Ecto neural progenitor cell (in vitro differentiated cells): ENCODE measurements at regions not wholly inside any gene's neighbourhood (a gene's known extent, or its start where the extent isn't known, plus 50 kb on each side); places are given as distances from the start of the nearest gene placed in this dataset.

Experiments
- DNase-seq: peaks from one replicate; pipeline ENCODE4 v3.0.0-alpha.2; 2018; ENCODE audit warnings: low spot score

GRCh38 chr14:104425763-104426646 is 153.6 kb upstream of the C14orf180 start:
- peak; percentile 44 for DNase-seq

- peak; percentile 43 for DNase-seq
These were observed 152.3 kb upstream of the C14orf180 start for GRCh38 chr14:104427131-104427851.

DNA sequence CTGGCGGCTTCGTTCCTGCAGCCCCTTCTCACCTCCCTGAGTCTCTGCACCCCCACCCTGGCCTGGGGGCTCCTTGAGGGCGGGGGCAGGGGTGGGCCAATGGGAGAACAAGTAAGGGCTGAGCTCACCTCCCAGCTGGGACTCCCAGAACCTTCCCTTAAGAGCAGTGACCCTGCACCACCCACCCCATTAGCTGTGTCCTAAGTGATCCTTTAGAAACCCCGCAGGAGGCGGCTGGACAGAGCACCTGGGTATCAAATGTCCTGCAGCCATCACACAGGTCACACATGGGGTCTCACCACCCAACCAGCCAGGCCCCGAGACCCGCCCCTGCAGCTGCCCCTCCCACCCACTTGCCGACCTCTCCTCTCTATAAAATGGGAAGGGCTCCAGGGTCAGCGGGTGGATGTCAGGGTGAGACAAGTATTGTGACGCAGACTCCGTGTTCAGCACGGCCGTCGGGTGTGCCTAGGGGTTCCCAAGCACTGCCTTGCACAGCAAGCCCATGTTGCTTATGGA is 151.2 kb upstream of the C14orf180 start:
- peak; percentile 40 for DNase-seq

DNA sequence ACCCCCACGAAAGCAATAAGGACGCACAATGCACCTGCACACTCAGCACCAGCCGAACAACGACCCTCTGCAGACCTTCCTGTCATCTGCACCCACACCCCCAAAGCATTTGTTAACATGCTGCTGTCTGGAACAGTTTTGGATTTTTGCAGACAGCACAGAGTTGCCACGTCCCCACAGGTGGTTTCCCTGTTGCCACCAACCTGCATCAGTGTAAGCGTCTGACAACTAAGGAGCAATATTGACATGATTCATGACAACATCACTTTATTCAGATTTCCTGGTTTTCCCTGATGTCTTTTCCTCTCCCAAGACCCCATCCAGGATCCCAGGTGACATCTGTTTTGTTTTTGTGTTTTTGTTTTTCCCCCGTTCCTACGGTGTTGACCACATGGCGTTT is 150.7 kb upstream of the C14orf180 start:
- no peak for DNase-seq

DNA sequence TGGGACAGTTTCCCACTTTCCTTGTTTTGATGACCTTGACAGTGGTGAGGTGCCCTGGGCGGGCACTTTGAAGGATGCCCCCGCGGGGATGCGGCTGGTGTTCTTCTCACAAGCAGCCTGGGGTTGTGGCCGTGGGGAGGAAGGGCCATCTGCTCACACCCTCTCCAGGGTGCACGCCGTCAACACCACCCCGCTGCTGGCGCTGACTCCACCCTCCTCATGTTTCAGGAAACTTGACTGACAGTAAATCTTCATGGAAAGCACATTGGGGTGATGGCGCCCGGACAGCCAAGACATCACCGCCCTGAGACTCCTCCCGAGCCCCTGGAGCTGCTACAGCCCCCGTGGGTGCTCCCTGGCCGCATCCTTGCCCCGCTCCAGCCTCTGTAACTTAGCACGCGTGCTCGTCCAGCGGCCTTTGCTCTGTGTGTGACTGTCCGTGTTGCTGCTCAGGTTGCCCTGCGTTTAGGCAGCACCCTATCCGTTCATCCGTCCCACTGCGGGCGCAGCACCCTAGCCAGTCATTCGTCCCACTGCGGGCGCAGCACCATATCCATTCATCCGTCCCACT is 150.2 kb upstream of the C14orf180 start:
- peak; percentile 45 for DNase-seq

DNA sequence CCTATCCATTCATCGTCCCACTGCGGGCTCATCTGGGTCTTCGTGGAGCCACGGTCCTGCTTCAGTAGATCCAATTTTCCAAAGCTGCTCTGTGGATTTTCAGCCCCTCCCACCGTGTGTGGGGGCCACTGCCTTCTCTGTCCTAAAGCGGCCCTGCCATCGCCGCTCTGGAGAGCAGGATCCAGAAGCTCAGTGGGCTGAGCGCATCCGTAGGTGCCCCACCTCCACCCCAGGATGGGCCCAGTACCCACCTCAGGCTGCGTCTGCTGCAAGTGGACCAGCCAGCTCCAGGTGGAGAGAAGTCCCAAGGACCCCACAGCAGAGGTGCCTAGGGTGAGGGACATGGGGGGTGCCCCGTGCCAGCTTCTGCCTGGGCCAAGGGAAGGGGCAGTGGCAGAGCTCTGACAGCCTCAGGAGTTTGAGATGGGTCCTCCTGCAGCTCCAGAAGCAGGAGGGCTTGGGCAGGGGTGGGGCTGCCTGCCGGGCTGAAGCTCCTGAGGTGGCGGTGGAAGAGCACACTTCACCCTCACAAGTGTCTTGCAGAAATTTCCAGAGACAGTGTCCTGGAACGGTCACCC is 148.1 kb upstream of the C14orf180 start:
- DNase-seq: peak; percentile 41

DNA sequence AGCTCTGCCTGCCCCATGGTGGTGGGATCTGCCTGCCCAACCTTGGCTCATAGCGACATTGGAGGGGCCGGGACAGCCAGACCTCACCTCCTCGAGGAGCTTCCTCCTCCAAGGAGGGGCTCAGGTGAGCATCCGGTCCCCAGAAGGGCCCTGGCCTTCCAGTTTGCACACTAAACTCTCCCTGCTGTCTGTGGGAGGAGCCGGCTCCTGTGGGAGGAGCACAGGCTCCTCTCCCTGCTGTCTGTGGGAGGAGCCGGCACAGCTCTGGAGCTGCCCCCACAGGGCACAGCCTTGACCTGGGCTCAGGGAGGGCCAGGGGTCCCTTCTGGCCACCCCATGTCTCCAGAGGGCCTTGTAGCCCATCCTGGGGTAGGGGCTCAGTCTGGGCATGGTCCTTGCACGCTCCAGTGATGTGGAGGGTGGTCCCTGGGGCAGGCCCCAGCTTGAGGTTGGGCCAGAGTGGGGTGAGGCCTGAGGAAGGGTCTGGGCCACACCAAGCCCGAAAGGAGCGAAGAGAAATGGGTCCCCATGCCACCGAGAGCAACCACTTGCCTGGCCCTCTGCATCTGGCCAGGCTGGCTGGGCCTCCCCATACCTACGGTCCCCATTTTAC is 147.5 kb upstream of the C14orf180 start:
- DNase-seq: peak; percentile 45

DNA sequence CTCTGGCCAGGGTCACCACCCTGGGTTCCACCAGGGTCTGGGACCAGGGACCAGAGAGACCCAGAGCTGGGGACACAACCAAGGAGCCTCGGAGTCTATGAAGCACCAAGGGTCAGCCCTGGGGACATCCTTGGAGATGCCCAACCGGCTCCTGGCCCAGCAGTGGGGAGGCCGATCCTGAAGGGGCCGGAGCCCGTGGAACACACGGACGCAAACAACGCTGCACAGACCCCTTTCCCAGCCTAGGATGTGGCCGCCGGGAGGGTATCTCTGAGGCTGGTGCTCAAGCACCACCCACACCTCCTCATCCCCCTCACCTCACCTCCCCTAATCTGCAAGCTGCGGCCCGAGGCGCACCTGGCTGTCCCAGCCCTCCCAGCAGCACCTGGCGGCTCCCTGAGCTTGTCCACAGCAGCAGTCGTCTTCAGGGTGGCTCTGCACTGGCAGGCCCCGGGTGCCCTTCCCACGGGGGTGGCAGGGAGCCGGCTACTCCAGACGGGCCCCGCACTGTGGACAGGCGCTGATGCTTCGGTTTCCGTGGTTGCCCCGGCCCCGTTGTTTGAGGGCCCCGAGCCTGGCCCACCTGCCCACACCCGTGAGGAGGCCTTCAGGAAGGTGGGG is 146.8 kb upstream of the C14orf180 start:
- DNase-seq: peak; percentile 36

DNA sequence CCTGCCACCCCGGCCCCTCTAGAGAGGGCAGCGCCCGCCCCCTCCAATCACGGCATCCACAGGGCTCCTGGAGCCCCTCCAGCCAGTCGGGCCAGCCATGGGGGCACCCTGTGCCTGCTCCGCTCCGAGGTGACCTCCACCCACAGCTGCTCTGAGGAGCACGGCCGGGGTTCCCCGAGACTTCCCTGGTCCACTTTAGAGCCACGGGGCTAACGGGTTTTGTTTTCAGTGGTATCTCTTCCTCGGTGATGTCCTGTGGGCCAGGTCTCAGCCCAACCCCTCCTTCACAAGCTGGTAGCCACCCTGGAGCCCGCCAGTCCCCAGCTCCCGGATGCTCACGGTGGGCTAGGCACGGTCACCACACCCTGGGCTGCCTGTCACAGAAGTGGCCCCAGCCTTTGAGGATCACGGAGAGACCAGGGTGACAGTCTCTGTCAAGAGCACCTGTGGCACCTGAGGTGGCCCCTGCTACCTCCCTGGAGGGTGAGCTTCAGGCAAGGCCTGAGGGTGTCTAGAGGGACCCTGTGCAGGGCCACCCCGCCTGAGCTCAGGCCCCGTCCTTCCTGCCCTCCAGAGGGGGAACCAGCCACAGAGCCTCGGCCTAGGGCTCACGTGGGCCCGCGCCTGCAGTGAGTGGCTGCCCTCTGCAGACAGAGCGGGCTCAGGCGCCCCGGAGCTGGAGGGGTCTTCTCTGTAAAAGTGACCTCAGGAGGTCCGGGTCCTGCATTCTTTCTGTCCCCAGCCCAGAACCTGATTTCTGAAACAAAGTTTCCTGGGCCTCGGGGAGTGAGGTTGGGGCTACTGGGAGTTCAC is 146.0 kb upstream of the C14orf180 start:
- DNase-seq: peak; percentile 47

DNA sequence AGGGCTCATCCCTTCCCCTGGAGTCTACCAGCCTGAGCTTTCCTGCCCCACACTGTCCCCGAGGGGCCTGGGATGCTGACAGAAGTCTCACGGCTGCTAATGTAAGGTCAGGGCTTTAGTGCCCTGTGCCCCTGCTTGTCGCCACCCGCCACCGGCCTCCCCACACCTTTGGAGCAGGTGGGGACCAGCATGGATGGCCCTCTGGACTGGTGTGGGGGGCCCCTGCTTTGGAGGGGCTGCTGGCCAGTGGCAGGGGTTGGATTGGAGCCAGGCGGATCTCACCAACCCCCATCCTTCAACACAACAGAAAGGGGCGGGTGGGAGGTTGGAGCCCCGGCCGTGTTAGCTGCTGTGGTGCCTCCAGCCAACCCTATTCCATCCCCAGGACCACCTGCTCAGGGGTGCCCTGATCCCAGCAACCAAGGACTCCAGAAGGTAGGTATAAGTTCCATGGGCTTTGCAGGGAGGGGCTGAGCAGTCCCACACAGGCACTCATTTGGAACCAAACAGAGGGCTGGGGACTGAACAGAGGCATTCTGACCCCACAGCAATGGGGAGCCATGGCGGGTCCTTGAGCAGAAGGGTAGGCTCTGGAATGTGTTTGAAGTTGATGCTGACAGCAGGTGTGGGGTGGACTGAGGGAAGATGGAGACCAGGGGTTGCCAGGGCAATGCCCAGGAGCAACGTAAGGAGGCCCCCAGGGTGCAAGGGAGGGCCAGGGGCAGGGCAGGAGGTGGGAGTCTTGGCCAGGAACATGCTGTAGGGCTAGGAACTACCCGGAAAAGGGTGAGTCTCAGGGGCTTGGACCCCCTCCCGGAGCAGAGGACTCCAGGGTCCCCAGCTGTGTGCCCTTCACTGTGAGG is 145.1 kb upstream of the C14orf180 start:
- DNase-seq: peak; percentile 44

- DNase-seq: peak; percentile 41
These were observed 144.2 kb upstream of the C14orf180 start for GRCh38 chr14:104435147-104436046.

GRCh38 chr14:104436047-104436591 is 143.4 kb upstream of the C14orf180 start:
- peak; percentile 63 for DNase-seq

- DNase-seq: peak; percentile 53
These were observed 142.5 kb upstream of the C14orf180 start for GRCh38 chr14:104436741-104437701.

GRCh38 chr14:104437703-104438102 is 141.9 kb upstream of the C14orf180 start:
- peak; percentile 42 for DNase-seq

- peak; percentile 40 for DNase-seq
These were observed 141.2 kb upstream of the C14orf180 start for GRCh38 chr14:104438166-104438887.

- no peak for DNase-seq
These were observed 139.9 kb upstream of the C14orf180 start for GRCh38 chr14:104439625-104440024.
